Activated naive CD4-positive, alpha-beta T cell treated with anti-CD3 and anti-CD28 coated beads, Interleukin-2, amount 50 U/mL, for 24 hours (primary cell): ENCODE measurements at regions not wholly inside any gene's neighbourhood (a gene's known extent, or its start where the extent isn't known, plus 50 kb on each side); places are given as distances from the start of the nearest gene placed in this dataset.
"Not testable (repeated sequence)": the region's sequence is repeated elsewhere in the genome, so short reads cannot be mapped to it uniquely, and the experiment has no call there.

ENCODE experiments used
- H3K27ac Mint-ChIP-seq: one replicate; pipeline ENCODE4 v1.8.0; 2021; ENCODE audit warnings: mild to moderate bottlenecking, mixed read lengths
- H3K27me3 Mint-ChIP-seq: one replicate; pipeline ENCODE4 v1.8.0; 2021; ENCODE audit warnings: mixed read lengths
- H3K36me3 Mint-ChIP-seq: one replicate; pipeline ENCODE4 v1.8.0; 2021; ENCODE audit warnings: mixed read lengths
- H3K4me1 Mint-ChIP-seq: one replicate; pipeline ENCODE4 v1.8.0; 2021; ENCODE audit warnings: mixed read lengths
- H3K4me3 Mint-ChIP-seq: one replicate; pipeline ENCODE4 v1.8.0; 2021; ENCODE audit warnings: mild to moderate bottlenecking, mixed read lengths
- H3K9me3 Mint-ChIP-seq: one replicate; pipeline ENCODE4 v1.8.0; 2021; ENCODE audit warnings: mixed read lengths

GRCh38 chr3:13988925-13989324 is 109.1 kb upstream of the WNT7A start:
- H3K9me3 Mint-ChIP-seq, result peaks cover 36% of the 10 kb centered on the region
- not testable (repeated sequence) for H3K27me3 Mint-ChIP-seq, H3K4me1 Mint-ChIP-seq, H3K4me3 Mint-ChIP-seq, H3K36me3 Mint-ChIP-seq, H3K27ac Mint-ChIP-seq

GRCh38 chr3:13976469-13976868 is 96.6 kb upstream of the WNT7A start:
- Mint-ChIP-seq H3K36me3 (peaks cover 15% of the 10 kb centered on the region), H3K9me3 (peaks cover 31% of the 10 kb centered on the region), H3K27ac (no peak overlapping the region), H3K4me3 (no peak overlapping the region), H3K4me1 (no peaks in the 10 kb centered on the region), H3K27me3 (peaks cover 5% of the 10 kb centered on the region)

- H3K9me3 Mint-ChIP-seq, result peaks cover 38% of the 10 kb centered on the region
- H3K4me1 Mint-ChIP-seq, result no peaks in the 10 kb centered on the region
- no peak overlapping the region for H3K27ac Mint-ChIP-seq
- peaks cover 19% of the 10 kb centered on the region for H3K36me3 Mint-ChIP-seq
- H3K4me3 Mint-ChIP-seq, result no peak overlapping the region
- peaks cover 5% of the 10 kb centered on the region for H3K27me3 Mint-ChIP-seq
Observed at GRCh38 chr3:13975686-13976085, 95.8 kb upstream of the WNT7A start.

- no peak overlapping the region for H3K27ac Mint-ChIP-seq
- peaks cover 18% of the 10 kb centered on the region for H3K36me3 Mint-ChIP-seq
- peaks cover 39% of the 10 kb centered on the region for H3K9me3 Mint-ChIP-seq
- H3K4me3 Mint-ChIP-seq, result no peak overlapping the region
- no peaks in the 10 kb centered on the region for H3K4me1 Mint-ChIP-seq
- peaks cover 4% of the 10 kb centered on the region for H3K27me3 Mint-ChIP-seq
Observed at GRCh38 chr3:13972679-13973379, 93.0 kb upstream of the WNT7A start.

- Mint-ChIP-seq H3K4me1 (no peaks in the 10 kb centered on the region), H3K9me3 (peaks cover 23% of the 10 kb centered on the region), H3K4me3 (no peak overlapping the region), H3K27ac (no peak overlapping the region), H3K27me3 (peaks cover 24% of the 10 kb centered on the region), H3K36me3 (peaks cover 4% of the 10 kb centered on the region)
Observed at GRCh38 chr3:13966302-13966701, 86.4 kb upstream of the WNT7A start.

- Mint-ChIP-seq H3K27me3 (peaks cover 28% of the 10 kb centered on the region), H3K9me3 (peaks cover 22% of the 10 kb centered on the region), H3K36me3 (peaks cover 2% of the 10 kb centered on the region), H3K27ac (no peak overlapping the region), H3K4me3 (no peak overlapping the region), H3K4me1 (no peaks in the 10 kb centered on the region)
Observed at GRCh38 chr3:13963137-13963886, 83.4 kb upstream of the WNT7A start.

GRCh38 chr3:13954741-13955483 is 75.0 kb upstream of the WNT7A start:
- H3K9me3 Mint-ChIP-seq, result peaks cover under 1% of the 10 kb centered on the region
- peaks cover 7% of the 10 kb centered on the region for H3K27me3 Mint-ChIP-seq
- H3K36me3 Mint-ChIP-seq, result no peaks in the 10 kb centered on the region
- H3K27ac Mint-ChIP-seq, result no peak overlapping the region
- H3K4me3 Mint-ChIP-seq, result no peak overlapping the region
- H3K4me1 Mint-ChIP-seq, result no peaks in the 10 kb centered on the region

GRCh38 chr3:13954266-13954665 is 74.4 kb upstream of the WNT7A start:
- H3K36me3 Mint-ChIP-seq, result no peaks in the 10 kb centered on the region
- H3K4me3 Mint-ChIP-seq, result no peak overlapping the region
- H3K9me3 Mint-ChIP-seq, result no peaks in the 10 kb centered on the region
- H3K4me1 Mint-ChIP-seq, result no peaks in the 10 kb centered on the region
- no peak overlapping the region for H3K27ac Mint-ChIP-seq
- H3K27me3 Mint-ChIP-seq, result peaks cover 7% of the 10 kb centered on the region

GRCh38 chr3:13951184-13951583 is 71.3 kb upstream of the WNT7A start:
- Mint-ChIP-seq H3K4me1 (no peaks in the 10 kb centered on the region), H3K4me3 (no peak overlapping the region), H3K27me3 (peaks cover 8% of the 10 kb centered on the region), H3K9me3 (peaks cover 11% of the 10 kb centered on the region), H3K27ac (no peak overlapping the region), H3K36me3 (peaks cover 7% of the 10 kb centered on the region)

- peaks cover 15% of the 10 kb centered on the region for H3K27me3 Mint-ChIP-seq
- no peak overlapping the region for H3K4me3 Mint-ChIP-seq
- H3K36me3 Mint-ChIP-seq, result peaks cover 8% of the 10 kb centered on the region
- no peak overlapping the region for H3K27ac Mint-ChIP-seq
- no peaks in the 10 kb centered on the region for H3K4me1 Mint-ChIP-seq
- peaks cover 21% of the 10 kb centered on the region for H3K9me3 Mint-ChIP-seq
Observed at GRCh38 chr3:13950042-13950441, 70.2 kb upstream of the WNT7A start.

GRCh38 chr3:13947912-13948311 is 68.0 kb upstream of the WNT7A start:
- Mint-ChIP-seq H3K4me1 (no peaks in the 10 kb centered on the region), H3K27ac (no peak overlapping the region), H3K27me3 (peaks cover 14% of the 10 kb centered on the region), H3K9me3 (peaks cover 25% of the 10 kb centered on the region), H3K36me3 (peaks cover 8% of the 10 kb centered on the region), H3K4me3 (no peak overlapping the region)

- H3K9me3 Mint-ChIP-seq, result no peaks in the 10 kb centered on the region
- no peak overlapping the region for H3K27ac Mint-ChIP-seq
- H3K36me3 Mint-ChIP-seq, result no peaks in the 10 kb centered on the region
- H3K4me1 Mint-ChIP-seq, result no peaks in the 10 kb centered on the region
- H3K4me3 Mint-ChIP-seq, result no peak overlapping the region
- peaks cover 10% of the 10 kb centered on the region for H3K27me3 Mint-ChIP-seq
Observed at GRCh38 chr3:13939206-13939605, 59.3 kb upstream of the WNT7A start.

GRCh38 chr3:13937131-13937530 is 57.3 kb upstream of the WNT7A start:
- Mint-ChIP-seq H3K4me1 (peaks cover 4% of the 10 kb centered on the region), H3K27me3 (peaks cover 16% of the 10 kb centered on the region), H3K27ac (no peak overlapping the region), H3K36me3 (peaks cover 3% of the 10 kb centered on the region), H3K9me3 (no peaks in the 10 kb centered on the region), H3K4me3 (no peak overlapping the region)

GRCh38 chr3:13935494-13936094 is 55.7 kb upstream of the WNT7A start:
- Mint-ChIP-seq H3K4me3 (no peak overlapping the region), H3K9me3 (no peaks in the 10 kb centered on the region), H3K27me3 (peaks cover 17% of the 10 kb centered on the region), H3K27ac (no peak overlapping the region), H3K36me3 (peaks cover 3% of the 10 kb centered on the region), H3K4me1 (peaks cover 4% of the 10 kb centered on the region)

- H3K4me1 Mint-ChIP-seq, result peaks cover 4% of the 10 kb centered on the region
Observed at GRCh38 chr3:13934813-13935212, 54.9 kb upstream of the WNT7A start.

More at GRCh38 chr3:13934813-13935212, 54.9 kb upstream of the WNT7A start:
- Mint-ChIP-seq H3K4me3 (no peak overlapping the region), H3K9me3 (no peaks in the 10 kb centered on the region), H3K27me3 (peaks cover 18% of the 10 kb centered on the region), H3K36me3 (peaks cover 3% of the 10 kb centered on the region), H3K27ac (no peak overlapping the region)
